LNCaP clone FGC (cell line): ENCODE measurements at regions not wholly inside any gene's neighbourhood (a gene's known extent, or its start where the extent isn't known, plus 50 kb on each side); places are given as distances from the start of the nearest gene placed in this dataset.

Experiments
- DNase-seq: peaks from one replicate; pipeline ENCODE4 v3.0.0-alpha.2; 2011; ENCODE audit warnings: low read depth
- H3K4me3 ChIP-seq: 2 replicates; pipeline ENCODE4 v1.5.1; 2011; ENCODE audit warnings: mild to moderate bottlenecking, low read depth, low read length, control low read depth
- CTCF ChIP-seq: IDR thresholded peaks from 2 replicates; pipeline ENCODE4 v1.5.1; 2012; ENCODE audit warnings: mild to moderate bottlenecking; ENCODE audit not compliant: control insufficient read depth, insufficient read depth; ENCODE audit errors: extremely low read depth

DNA sequence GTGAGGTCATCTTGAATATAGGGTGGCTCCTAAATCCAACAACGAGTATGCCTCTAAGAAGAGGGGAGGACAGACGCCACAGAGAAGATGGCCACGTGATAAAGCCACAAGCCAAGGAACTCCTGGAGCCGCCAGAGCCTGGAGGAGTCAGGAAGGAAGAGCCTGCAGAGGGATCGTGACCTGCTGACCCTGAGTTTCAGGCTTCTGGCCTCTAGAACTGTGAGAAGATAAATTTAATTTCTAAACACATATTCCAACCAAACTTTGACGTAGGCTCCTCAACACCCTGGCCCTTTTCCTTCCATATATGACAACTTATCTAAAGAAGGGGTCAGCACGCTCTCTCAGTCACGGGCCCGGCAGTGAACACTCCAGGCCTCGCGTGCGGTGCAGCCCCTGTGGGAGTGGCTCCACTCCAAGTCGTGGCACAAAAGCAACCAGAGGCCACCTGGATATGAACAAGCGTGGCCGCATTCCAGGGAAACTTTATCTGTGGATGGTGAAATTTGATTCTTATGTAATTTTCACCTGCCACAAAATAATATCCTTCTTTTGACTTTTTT lies 138.6 kb upstream of the AJAP1 start:
- TF ChIP-seq CTCF = no peak
- DNase-seq = no peak

GRCh38 chr1:4516596-4516995 lies 137.8 kb upstream of the AJAP1 start:
- no peak for DNase-seq
- TF ChIP-seq CTCF = no peak
- H3K4me3 ChIP-seq = no peak overlapping the region

More for the DNA sequence above, 138.6 kb upstream of the AJAP1 start:
- no peak overlapping the region for H3K4me3 ChIP-seq

GRCh38 chr1:4517186-4517954 lies 137.0 kb upstream of the AJAP1 start:
- DNase-seq = no peak
- H3K4me3 ChIP-seq = no peak overlapping the region
- TF ChIP-seq CTCF = no peak

- no peak for TF ChIP-seq CTCF
- no peak for DNase-seq
- H3K4me3 ChIP-seq = no peak overlapping the region
Observed at GRCh38 chr1:4518621-4519020, 135.8 kb upstream of the AJAP1 start.

- DNase-seq = no peak
- H3K4me3 ChIP-seq = no peak overlapping the region
- TF ChIP-seq CTCF = no peak
Observed at GRCh38 chr1:4519954-4520353, 134.5 kb upstream of the AJAP1 start.

GRCh38 chr1:4523551-4523950 lies 130.9 kb upstream of the AJAP1 start:
- no peak overlapping the region for H3K4me3 ChIP-seq
- no peak for TF ChIP-seq CTCF
- DNase-seq = no peak

- DNase-seq = no peak
- no peak for TF ChIP-seq CTCF
- H3K4me3 ChIP-seq = no peak overlapping the region
Observed at GRCh38 chr1:4526747-4527146, 127.7 kb upstream of the AJAP1 start.
